ENCODE measurements at regions not wholly inside any gene's neighbourhood (a gene's known extent, or its start where the extent isn't known, plus 50 kb on each side); places are given as distances from the start of the nearest gene placed in this dataset.
"Not testable (repeated sequence)": the region's sequence is repeated elsewhere in the genome, so short reads cannot be mapped to it uniquely, and the experiment has no call there.

DNA sequence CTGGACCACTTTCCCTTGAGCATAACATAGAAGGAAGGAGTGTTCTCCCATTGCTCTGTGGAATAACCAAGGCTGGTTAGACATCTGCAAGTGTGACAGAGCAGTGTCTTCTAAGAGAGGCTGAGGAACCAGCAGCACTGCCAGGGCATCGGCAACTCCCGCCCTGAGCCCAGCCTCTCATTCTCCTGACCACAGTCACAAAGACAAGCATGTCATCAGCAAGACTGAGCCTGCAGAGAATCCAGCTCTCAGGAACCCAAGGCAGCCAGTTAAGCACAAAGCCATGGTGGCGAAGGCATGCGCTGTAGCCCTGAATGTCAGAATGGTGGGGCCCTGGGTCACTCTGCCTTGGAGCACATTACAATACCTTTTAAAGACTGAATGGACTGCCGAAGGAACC lies 253.9 kb downstream of the AGTPBP1 start:
- no peak for DNase-seq

GRCh38 chr9:85484235-85484634 lies 257.5 kb downstream of the AGTPBP1 start:
- no peak for DNase-seq

GRCh38 chr9:85483208-85483607 lies 258.5 kb downstream of the AGTPBP1 start:
- no peak for DNase-seq

DNA sequence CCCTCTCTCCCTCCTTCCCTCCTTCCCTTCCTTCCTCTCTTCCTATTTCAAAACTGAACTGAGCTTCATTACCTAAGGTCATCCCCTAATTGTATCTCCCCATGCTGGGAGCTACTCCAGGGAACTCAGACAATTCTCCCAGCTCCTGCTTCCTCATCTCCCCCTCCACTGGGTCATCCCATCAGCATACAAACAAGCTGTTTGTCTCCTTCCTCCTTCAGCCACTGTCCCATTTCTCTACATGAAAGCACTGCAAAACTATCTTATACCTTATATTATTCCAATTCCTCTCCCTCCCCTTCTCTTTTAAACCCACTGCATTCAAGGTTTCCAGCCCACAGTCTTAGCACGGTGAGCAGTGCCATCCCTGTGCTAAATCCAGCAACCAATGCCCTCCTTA lies 262.4 kb downstream of the AGTPBP1 start:
- no peak for DNase-seq

DNA sequence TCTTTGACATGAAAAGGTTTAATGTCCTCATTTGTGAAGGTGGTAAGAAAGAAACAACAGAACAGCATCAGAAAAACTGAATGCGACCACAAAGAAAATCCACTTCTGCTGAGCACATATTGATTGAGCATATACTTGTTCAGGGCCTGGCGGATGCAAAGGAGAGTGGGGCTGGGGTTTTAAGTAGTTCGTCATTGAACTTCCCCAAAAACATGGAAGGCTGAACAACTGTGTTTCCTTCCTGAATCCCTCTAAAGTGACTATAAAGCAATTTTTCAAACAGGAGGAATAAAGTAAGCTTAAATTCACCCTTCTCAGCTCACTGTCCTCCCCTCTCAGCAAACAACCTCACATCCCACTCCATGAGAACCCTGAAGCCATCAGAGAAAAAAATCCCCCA lies 262.9 kb downstream of the AGTPBP1 start:
- DNase-seq = no peak

- DNase-seq = not testable (repeated sequence)
These were observed 266.9 kb downstream of the AGTPBP1 start for GRCh38 chr9:85474896-85475295.

GRCh38 chr9:85471791-85472190 lies 270.0 kb downstream of the AGTPBP1 start:
- DNase-seq = no peak

DNA sequence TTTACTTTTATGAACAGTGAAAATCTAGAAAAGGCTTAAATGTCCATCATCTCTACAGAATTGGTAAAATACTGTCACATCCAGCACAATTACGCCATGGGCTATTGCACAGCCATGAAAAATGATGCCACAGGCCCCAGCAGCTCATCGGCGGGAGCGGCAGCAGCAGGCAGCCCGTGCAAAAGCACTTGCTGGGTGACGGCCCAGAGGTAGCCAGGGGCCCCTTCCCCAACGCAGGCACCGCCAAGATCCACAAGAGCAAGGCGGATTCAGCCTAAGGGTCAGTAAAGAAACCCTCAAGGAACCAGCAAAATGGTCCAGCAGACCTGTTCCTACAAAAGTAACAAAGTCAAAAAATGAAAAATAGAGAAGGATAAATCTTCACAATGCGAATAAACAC lies 272.7 kb downstream of the AGTPBP1 start:
- no peak for DNase-seq

DNA sequence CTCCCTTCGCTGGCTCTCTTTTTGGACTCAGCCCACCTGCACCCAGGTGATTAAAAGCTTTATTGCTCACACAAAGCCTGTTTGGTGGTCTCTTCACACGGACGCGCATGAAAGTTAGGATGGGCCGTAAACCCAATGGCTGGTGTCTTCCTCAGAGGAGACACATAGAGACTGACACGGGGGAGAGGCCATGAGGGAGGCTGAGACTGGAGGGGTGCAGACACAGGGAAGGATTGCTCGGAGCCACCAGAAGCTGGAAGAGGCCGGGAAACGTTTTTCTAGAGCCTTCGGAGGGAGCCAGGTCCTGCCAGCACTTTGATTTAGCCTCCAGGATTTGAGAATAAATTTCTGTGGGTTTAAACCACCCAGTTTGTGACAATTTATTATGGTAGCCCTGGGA lies 274.9 kb downstream of the AGTPBP1 start:
- no peak for DNase-seq

GRCh38 chr9:85458114-85458864 lies 283.5 kb downstream of the AGTPBP1 start:
- DNase-seq = not testable (repeated sequence)

- DNase-seq = no peak
These were observed 287.9 kb downstream of the AGTPBP1 start for GRCh38 chr9:85453850-85454249.

- no peak for DNase-seq
These were observed 288.9 kb downstream of the AGTPBP1 start for GRCh38 chr9:85452841-85453240.

DNA sequence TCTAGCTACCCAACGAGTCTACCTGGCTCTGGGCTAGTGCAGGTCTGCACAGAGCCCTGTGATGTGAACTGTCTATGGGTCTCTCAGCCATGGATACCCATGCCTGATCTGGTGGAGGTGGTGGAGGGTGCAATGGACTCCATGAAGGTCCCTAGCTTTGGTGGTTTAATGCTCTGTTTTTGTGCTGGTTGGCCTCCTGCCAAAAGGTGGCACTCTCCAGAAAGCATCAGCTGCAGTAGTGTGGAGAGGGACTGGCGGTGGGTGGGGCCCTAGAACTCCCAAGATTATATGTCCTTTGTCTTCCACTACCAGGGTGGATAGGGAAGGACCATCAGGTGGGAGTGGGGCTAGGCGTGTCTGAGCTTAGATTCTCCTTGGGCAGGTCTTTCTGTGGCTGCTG lies 290.1 kb downstream of the AGTPBP1 start:
- no peak for DNase-seq

- no peak for DNase-seq
These were observed 295.9 kb downstream of the AGTPBP1 start for GRCh38 chr9:85445887-85446286.

DNA sequence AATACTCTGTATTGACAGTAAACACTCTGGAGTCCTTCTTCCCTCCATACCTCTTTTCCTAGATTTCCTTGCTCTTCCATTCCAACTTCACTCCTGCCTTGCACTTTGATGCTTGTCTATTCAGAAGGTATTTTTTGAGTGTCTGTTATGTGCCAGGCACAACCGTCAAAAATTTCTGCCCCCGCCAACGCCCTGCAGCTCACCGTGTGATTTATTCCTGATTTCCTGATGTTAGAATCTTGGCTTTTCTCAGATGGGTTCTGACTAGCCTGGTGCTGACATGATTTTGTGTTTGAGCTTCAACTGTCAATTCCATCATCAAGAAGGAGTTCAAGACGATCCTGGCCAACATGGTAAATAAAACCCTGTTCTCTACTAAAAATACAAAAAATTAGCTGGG lies 297.5 kb downstream of the AGTPBP1 start:
- DNase-seq = no peak

DNA sequence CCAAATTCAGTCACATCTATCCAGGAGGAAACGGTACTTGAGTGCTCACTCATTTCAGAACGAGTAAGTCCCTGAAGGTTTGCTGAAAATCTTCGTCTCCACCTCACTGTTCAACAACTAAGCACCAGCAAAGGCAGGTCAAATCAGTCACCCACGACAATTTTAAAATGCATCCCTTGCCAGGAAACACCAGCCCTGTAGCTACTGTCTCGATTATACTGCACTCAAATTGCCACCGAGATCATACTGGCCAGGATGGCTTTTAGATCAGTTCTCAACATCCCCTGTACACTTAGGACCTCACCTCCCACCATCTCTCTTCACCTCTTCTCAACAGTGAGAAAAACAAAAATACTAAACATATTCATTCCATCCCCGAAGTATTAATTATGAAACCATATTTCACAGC lies 298.6 kb downstream of the AGTPBP1 start:
- DNase-seq = no peak

GRCh38 chr9:85439791-85440190 lies 302.0 kb downstream of the AGTPBP1 start:
- no peak for DNase-seq

GRCh38 chr9:85433956-85434355 lies 307.8 kb downstream of the AGTPBP1 start:
- DNase-seq = not testable (repeated sequence)

DNA sequence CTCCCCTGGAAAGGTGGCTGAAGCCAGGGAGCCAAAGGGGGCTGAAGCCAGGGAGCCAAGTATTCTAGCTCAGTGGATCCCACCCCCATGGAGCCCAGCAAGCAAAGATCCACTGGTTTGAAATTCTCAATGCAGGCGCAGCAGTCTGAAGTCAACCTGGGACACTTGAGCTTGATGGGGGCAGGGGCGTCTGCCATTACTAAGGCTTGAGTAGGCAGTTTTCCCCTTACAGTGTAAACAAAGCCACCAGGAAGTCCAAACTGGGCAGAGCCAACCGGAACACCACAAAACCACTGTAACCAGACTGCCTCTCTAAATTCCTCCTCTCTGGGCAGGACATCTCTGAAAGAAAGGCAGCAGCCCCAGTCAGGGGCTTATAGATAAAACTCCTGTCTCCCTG lies 308.2 kb downstream of the AGTPBP1 start:
- DNase-seq = not testable (repeated sequence)

DNA sequence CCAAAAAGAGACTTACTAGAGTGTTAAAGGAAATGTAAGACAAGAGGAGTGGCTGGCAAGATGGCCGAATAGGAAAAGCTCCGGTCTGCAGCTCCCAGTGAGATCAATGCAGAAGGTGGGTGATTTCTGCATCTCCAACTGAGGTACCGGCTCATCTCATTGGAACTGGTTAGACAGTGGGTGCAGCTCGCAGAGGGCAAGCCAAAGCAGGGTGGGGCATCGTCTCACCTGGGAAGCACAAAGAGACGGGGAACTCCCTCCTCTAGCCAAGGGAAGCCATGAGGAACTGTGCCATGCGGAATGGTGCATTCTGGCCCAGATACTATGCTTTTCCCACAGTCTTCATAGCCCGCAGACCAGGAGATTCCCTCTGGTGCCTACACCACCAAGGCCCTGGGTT lies 308.7 kb downstream of the AGTPBP1 start:
- no peak for DNase-seq

GRCh38 chr9:85432599-85432998 lies 309.2 kb downstream of the AGTPBP1 start:
- DNase-seq = no peak

DNA sequence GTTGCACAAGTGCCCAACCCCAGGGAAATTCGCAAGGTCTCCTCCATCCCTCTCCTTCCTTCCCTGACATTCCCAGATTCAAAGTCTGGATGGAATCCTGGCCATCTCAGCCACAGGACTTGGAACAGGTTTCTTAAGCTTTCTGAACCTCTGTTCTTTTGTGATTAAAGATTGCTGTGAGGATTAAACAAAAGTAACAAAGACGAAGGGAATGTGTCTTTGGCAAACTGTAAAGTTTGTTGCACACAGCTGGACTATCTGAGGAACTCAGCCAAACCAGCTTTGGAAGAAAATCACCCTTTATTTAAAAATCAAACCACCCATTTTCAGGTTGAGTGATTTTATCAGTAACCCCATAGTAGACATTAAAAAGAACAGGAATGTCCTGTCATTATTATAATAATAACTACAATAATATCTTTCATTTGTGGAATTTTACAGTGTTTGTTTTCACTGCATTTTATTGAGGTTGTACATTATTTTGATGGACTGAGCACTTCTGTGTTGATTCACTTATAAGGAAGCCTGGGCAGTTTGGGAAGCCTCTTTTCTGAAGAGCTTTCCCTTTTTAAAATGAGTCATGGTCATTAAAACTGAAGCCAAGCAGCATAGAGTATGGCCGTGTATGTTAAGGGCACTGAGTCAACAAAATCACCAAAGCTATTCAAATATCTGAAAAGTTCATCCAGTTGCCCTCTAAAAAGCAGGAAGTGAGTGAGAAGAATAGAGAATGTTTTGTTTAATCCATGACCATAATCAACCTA lies 310.2 kb downstream of the AGTPBP1 start:
- no peak for DNase-seq

DNA sequence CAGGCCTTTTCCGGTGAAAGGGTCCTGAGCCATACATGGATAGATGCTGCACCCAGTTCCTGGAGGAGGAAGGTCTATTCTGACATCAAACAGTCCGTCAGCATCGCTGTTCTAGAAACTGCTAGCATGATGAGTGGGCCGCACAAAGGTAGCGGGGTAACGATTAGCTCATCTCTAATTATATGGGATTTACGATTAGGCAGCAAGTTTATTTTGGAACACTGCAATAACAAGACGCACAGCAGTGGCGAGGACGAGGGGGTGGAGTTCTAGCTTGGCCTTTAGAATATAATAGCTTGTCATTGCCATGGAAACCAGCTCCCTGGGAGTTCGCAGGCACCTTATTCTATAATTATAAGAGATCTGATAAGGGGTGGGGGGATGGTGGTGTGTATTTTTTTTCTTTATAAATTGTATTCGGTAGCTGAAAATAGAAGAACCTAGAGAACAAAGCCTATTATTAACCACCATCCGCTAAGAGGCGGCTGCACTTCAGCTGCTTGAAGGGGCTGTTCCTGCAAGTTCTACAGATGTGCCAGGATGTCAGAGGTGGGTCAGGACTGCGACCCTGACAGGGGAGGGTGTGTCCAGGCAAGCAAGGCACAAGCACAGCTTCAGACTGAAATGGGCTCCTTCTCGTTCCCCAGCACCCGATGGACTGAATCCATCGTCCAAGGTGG lies 311.0 kb downstream of the AGTPBP1 start:
- no peak for DNase-seq

- no peak for DNase-seq
These were observed 313.5 kb downstream of the AGTPBP1 start for GRCh38 chr9:85428230-85428629.
